Progenitor cell of endocrine pancreas (in vitro differentiated cells): ENCODE measurements at regions not wholly inside any gene's neighbourhood (a gene's known extent, or its start where the extent isn't known, plus 50 kb on each side); places are given as distances from the start of the nearest gene placed in this dataset.

ENCODE experiments used
- DNase-seq: peaks from one replicate; pipeline ENCODE4 v3.0.0; 2021; ENCODE audit warnings: low spot score; ENCODE audit not compliant: unreplicated experiment
- H3K27ac Mint-ChIP-seq: 2 replicates; pipeline ENCODE4 v1.8.0; 2021; ENCODE audit warnings: mild to moderate bottlenecking, moderate library complexity, mixed read lengths
- H3K27me3 Mint-ChIP-seq: 2 replicates; pipeline ENCODE4 v1.8.0; 2021; ENCODE audit warnings: mixed read lengths
- H3K36me3 Mint-ChIP-seq: 2 replicates; pipeline ENCODE4 v1.8.0; 2022; ENCODE audit warnings: mixed read lengths; ENCODE audit not compliant: insufficient read depth
- H3K4me1 Mint-ChIP-seq: 2 replicates; pipeline ENCODE4 v1.8.0; 2021; ENCODE audit warnings: low read depth, mixed read lengths
- H3K4me3 Mint-ChIP-seq: 2 replicates; pipeline ENCODE4 v1.8.0; 2021; ENCODE audit warnings: low read depth, mild to moderate bottlenecking, moderate library complexity, mixed read lengths
- H3K9me3 Mint-ChIP-seq: 2 replicates; pipeline ENCODE4 v1.8.0; 2021; ENCODE audit warnings: low read depth, mixed read lengths
- TF ChIP-seq, protein P1 (sequence below): fragments of 200-600 bp; sonication (generic); IDR thresholded peaks from one replicate; pipeline ENCODE4 v1.5.0; 2021; ENCODE audit warnings: antibody characterized with exemption, mild to moderate bottlenecking; ENCODE audit not compliant: unreplicated experiment

DNA sequence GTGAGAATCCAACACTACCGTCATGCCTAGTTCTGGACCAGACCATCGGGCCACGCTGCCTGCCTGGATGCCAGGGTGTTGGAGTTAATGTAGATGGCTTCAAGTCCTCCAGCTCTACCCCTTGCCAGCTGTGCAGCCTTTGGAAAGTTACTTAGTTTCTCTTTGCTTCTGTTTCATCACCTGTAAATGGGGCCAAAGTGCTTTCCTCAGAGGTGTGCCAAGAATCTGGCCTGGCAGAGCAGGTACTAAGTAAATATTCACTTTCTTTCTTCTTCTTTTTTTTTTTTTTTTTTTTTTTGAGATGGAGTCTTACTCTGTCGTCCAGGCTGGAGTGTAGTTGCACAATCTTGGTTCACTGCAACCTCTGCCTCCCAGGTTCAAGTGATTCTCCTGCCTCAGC is 159.5 kb upstream of the RPL38 start:
- H3K9me3 Mint-ChIP-seq = no peaks in the 10 kb centered on the region
- TF ChIP-seq, protein P1, sequence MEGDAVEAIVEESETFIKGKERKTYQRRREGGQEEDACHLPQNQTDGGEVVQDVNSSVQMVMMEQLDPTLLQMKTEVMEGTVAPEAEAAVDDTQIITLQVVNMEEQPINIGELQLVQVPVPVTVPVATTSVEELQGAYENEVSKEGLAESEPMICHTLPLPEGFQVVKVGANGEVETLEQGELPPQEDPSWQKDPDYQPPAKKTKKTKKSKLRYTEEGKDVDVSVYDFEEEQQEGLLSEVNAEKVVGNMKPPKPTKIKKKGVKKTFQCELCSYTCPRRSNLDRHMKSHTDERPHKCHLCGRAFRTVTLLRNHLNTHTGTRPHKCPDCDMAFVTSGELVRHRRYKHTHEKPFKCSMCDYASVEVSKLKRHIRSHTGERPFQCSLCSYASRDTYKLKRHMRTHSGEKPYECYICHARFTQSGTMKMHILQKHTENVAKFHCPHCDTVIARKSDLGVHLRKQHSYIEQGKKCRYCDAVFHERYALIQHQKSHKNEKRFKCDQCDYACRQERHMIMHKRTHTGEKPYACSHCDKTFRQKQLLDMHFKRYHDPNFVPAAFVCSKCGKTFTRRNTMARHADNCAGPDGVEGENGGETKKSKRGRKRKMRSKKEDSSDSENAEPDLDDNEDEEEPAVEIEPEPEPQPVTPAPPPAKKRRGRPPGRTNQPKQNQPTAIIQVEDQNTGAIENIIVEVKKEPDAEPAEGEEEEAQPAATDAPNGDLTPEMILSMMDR = no peak
- H3K4me3 Mint-ChIP-seq = no peak overlapping the region
- no peak overlapping the region for H3K27ac Mint-ChIP-seq
- no peaks in the 10 kb centered on the region for H3K36me3 Mint-ChIP-seq
- peaks cover 37% of the 10 kb centered on the region for H3K27me3 Mint-ChIP-seq
- H3K4me1 Mint-ChIP-seq = no peaks in the 10 kb centered on the region
- no peak for DNase-seq

DNA sequence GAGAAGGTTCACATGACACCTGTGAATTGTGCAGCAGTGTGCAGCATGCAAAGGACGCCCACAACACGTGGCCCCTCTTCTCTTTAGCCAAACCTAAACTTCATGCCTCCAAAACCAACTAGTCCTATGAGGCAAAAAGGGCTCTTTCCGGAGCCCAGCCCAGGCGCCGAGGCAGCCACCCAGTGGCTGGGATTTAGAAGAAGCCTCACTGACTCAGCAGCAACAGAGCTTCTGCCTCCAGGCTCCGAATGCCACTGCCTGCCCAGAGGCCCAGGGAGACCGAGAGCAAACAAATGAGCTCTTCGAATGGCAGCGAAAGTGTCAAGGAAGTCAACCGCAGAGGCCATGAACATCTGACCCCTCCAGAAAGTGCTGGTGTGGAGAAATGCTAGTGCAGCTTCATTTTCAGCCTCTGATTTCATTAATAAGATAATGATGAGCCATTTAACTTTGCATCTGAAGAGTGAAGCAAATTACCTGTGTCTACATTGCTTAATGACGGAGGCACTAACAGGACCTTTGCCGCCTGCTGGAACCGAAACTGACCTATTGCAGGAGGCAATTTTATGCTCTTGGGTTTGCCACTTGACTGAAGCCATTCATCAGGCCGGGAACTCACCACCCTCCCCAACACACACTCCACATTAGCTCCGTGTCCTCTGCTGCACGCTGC is 157.7 kb upstream of the RPL38 start:
- Mint-ChIP-seq H3K27me3 (peaks cover 44% of the 10 kb centered on the region), H3K9me3 (no peaks in the 10 kb centered on the region), H3K36me3 (no peaks in the 10 kb centered on the region), H3K4me3 (no peak overlapping the region), H3K4me1 (no peaks in the 10 kb centered on the region), H3K27ac (no peak overlapping the region)
- TF ChIP-seq, protein P1 = no peak
- no peak for DNase-seq

DNA sequence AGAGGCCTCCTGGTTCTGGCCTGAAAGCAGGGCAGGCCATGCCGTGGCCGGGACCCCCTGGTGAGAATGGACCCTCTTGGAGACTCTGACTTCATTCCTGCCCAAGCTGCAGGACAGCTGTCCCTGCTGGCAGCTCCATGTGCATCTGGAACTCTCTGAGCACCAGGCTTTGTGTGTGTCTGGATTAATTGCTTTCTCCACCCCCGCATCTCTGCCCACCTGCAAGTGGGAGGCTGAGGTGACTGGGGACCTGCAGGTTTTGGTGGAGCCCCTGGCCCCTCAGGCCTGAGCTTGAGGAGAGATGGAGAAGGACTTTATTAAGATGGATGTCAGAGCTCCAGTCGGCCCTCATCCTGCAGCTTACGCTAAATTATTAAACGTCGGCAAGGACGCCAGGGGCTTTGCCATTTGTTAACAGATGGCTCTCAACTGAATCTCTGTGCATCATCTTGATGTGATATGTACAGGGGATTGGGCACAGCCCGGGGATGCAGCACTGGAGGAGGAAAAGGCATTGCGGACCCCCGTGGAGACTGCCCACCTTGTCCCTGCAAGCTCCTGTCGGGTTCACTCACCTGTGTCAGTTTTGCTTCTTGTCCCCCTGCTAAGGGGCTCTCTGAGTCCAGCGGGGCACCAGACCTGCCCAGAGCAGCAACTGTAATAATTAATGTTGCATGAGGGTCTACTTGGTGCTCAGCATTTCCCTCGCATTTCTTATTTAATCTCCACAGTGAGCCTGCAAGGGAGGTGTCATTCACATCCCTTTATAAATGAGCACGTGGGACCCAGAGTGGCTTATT is 154.1 kb upstream of the RPL38 start:
- Mint-ChIP-seq H3K9me3 (no peaks in the 10 kb centered on the region), H3K27me3 (peaks cover 49% of the 10 kb centered on the region), H3K27ac (no peak overlapping the region), H3K36me3 (no peaks in the 10 kb centered on the region), H3K4me1 (peaks cover 3% of the 10 kb centered on the region), H3K4me3 (no peak overlapping the region)
- TF ChIP-seq, protein P1 = no peak
- DNase-seq = no peak

DNA sequence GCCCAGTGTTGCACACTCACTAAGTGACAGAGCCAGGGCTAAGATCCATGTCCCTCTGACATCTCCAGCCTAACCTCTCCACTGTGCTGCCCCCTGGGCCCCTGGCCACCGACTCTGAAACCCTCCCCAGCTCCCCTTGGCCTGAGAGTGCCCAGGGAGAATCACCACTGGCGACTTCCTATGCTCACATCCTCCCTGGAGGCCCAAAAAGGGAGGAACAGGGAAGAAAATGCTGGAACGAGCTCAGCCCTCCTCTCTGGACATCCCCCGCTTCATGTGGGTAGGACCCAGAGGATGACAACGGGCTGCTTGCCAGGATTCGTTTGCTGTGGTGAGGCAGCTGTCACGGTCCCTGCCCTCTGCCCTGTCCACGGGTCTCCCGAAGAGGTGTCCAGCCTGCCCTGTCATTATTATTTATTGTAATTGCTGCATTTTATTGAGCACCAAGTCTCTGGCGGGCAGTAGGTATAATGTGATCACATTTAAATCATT is 153.5 kb upstream of the RPL38 start:
- no peak for DNase-seq
- H3K27me3 Mint-ChIP-seq = peaks cover 45% of the 10 kb centered on the region
- peaks cover 3% of the 10 kb centered on the region for H3K4me1 Mint-ChIP-seq
- TF ChIP-seq, protein P1 = no peak
- no peaks in the 10 kb centered on the region for H3K9me3 Mint-ChIP-seq
- H3K4me3 Mint-ChIP-seq = no peak overlapping the region
- H3K27ac Mint-ChIP-seq = no peak overlapping the region
- H3K36me3 Mint-ChIP-seq = no peaks in the 10 kb centered on the region

DNA sequence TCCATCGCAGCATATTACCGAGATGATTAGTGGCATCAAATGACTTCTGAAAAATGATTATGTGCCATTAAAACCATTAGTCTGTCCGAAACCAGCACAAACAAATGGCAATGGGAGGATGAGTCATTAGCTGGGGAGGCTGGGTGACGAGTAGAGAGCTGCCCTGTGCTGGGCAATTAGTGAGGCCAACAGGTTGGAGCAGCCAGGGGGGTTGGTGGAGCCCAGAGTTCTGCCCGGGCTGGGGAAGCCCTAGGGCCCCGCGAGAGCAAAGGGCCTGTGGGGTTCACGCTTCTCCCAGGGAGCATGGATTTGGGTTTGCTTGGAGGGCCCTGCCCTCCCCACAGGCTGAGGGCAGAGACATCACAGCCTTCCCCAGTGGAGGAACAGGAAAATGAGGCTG is 152.1 kb upstream of the RPL38 start:
- Mint-ChIP-seq H3K4me1 (peaks cover 5% of the 10 kb centered on the region), H3K27me3 (peaks cover 41% of the 10 kb centered on the region), H3K4me3 (no peak overlapping the region), H3K9me3 (no peaks in the 10 kb centered on the region), H3K27ac (no peak overlapping the region), H3K36me3 (no peaks in the 10 kb centered on the region)
- TF ChIP-seq, protein P1 = no peak
- no peak for DNase-seq
